ENCODE measurements at regions not wholly inside any gene's neighbourhood (a gene's known extent, or its start where the extent isn't known, plus 50 kb on each side); places are given as distances from the start of the nearest gene placed in this dataset.

GRCh38 chr12:33125755-33126154, 229.2 kb upstream of the PKP2 start:
- Histone ChIP-seq H4K20me1 (ENCODE audit: insufficient read depth, low read length) (no peaks in the 10 kb centered on the region), H3K36me3 (ENCODE audit: insufficient read depth, low read length) (no peaks in the 10 kb centered on the region), H3K79me2 (ENCODE audit: insufficient read depth, low read depth, low read length) (no peaks in the 10 kb centered on the region), H3K4me3 (ENCODE audit: low read depth, low read length, poor library complexity, severe bottlenecking) (no peak overlapping the region), H3K9me3 (ENCODE audit: low read length) (no peaks in the 10 kb centered on the region), H2AFZ (ENCODE audit: low read length) (no peak overlapping the region), H3K27ac (ENCODE audit: low read depth, low read length, poor library complexity, severe bottlenecking) (no peak overlapping the region), H3K4me2 (ENCODE audit: low read length) (no peak overlapping the region), H3K9me2 (ENCODE audit: insufficient read depth, low read length) (no peaks in the 10 kb centered on the region), H3K4me1 (ENCODE audit: insufficient read depth, low read length, poor library complexity, severe bottlenecking) (no peaks in the 10 kb centered on the region)
- DNase-seq (ENCODE audit: low spot score): no peak
- ChIA-PET CTCF (ENCODE audit: unreplicated experiment) (no interaction called here), POLR2A (no interaction called here)
- no peak for TF ChIP-seq CTCF (conservative IDR thresholded peaks at IDR 0.05; ENCODE audit: low read length)
- TF ChIP-seq EZH2phosphoT487 (IDR thresholded peaks at IDR 0.05; ENCODE audit: borderline replicate concordance, low read depth, low read length): no peak
- intact Hi-C loops (cut with micrococcal nuclease; ENCODE audit: unreplicated experiment): no loop called here
- no TSS peak for BruUV-seq (replicated peaks)

- H3K4me1 ChIP-seq (ENCODE audit: insufficient read depth, low read length, poor library complexity, severe bottlenecking): no peaks in the 10 kb centered on the region
- H3K27ac ChIP-seq (ENCODE audit: low read depth, low read length, poor library complexity, severe bottlenecking): no peak overlapping the region
- TF ChIP-seq CTCF (conservative IDR thresholded peaks at IDR 0.05; ENCODE audit: low read length): no peak
- TF ChIP-seq EZH2phosphoT487 (IDR thresholded peaks at IDR 0.05; ENCODE audit: borderline replicate concordance, low read depth, low read length): no peak
- H3K79me2 ChIP-seq (ENCODE audit: insufficient read depth, low read depth, low read length): no peaks in the 10 kb centered on the region
- H4K20me1 ChIP-seq (ENCODE audit: insufficient read depth, low read length): no peaks in the 10 kb centered on the region
- no peaks in the 10 kb centered on the region for H3K36me3 ChIP-seq (ENCODE audit: insufficient read depth, low read length)
- no peak for DNase-seq (ENCODE audit: low spot score)
- BruUV-seq (replicated peaks): no TSS peak
- no peak overlapping the region for H3K4me2 ChIP-seq (ENCODE audit: low read length)
- intact Hi-C loops (cut with micrococcal nuclease; ENCODE audit: unreplicated experiment): no loop called here
- no peaks in the 10 kb centered on the region for H3K9me3 ChIP-seq (ENCODE audit: low read length)
- H3K9me2 ChIP-seq (ENCODE audit: insufficient read depth, low read length): no peaks in the 10 kb centered on the region
- ChIA-PET CTCF (ENCODE audit: unreplicated experiment) (no interaction called here), POLR2A (no interaction called here)
- no peak overlapping the region for H3K4me3 ChIP-seq (ENCODE audit: low read depth, low read length, poor library complexity, severe bottlenecking)
- H2AFZ ChIP-seq (ENCODE audit: low read length): no peak overlapping the region
Measured at GRCh38 chr12:33116284-33116683, 219.7 kb upstream of the PKP2 start.

- Histone ChIP-seq H3K4me3 (ENCODE audit: low read depth, low read length, poor library complexity, severe bottlenecking) (no peak overlapping the region), H3K36me3 (ENCODE audit: insufficient read depth, low read length) (no peaks in the 10 kb centered on the region), H3K9me2 (ENCODE audit: insufficient read depth, low read length) (no peaks in the 10 kb centered on the region), H2AFZ (ENCODE audit: low read length) (no peak overlapping the region), H3K79me2 (ENCODE audit: insufficient read depth, low read depth, low read length) (no peaks in the 10 kb centered on the region), H3K27ac (ENCODE audit: low read depth, low read length, poor library complexity, severe bottlenecking) (no peak overlapping the region), H3K9me3 (ENCODE audit: low read length) (no peaks in the 10 kb centered on the region), H3K4me1 (ENCODE audit: insufficient read depth, low read length, poor library complexity, severe bottlenecking) (no peaks in the 10 kb centered on the region), H3K4me2 (ENCODE audit: low read length) (no peak overlapping the region), H4K20me1 (ENCODE audit: insufficient read depth, low read length) (no peaks in the 10 kb centered on the region)
- no TSS peak for BruUV-seq (replicated peaks)
- ChIA-PET CTCF (ENCODE audit: unreplicated experiment) (no interaction called here), POLR2A (no interaction called here)
- intact Hi-C loops (cut with micrococcal nuclease; ENCODE audit: unreplicated experiment): no loop called here
- no peak for TF ChIP-seq EZH2phosphoT487 (IDR thresholded peaks at IDR 0.05; ENCODE audit: borderline replicate concordance, low read depth, low read length)
- no peak for TF ChIP-seq CTCF (conservative IDR thresholded peaks at IDR 0.05; ENCODE audit: low read length)
- DNase-seq (ENCODE audit: low spot score): no peak
Measured at GRCh38 chr12:33115716-33116115, 219.1 kb upstream of the PKP2 start.
